GM12864 (cell line): ENCODE measurements at regions not wholly inside any gene's neighbourhood (a gene's known extent, or its start where the extent isn't known, plus 50 kb on each side); places are given as distances from the start of the nearest gene placed in this dataset.

Experiments
- DNase-seq: peaks from one replicate; pipeline ENCODE4 v3.0.0-alpha.2; 2011; ENCODE audit warnings: low read depth
- H3K4me3 ChIP-seq: 2 replicates; pipeline ENCODE4 v1.5.1; 2011; ENCODE audit warnings: mild to moderate bottlenecking, low read depth, low read length, control low read depth
- CTCF ChIP-seq: IDR thresholded peaks from 2 replicates; pipeline ENCODE4 v1.5.1; 2011; ENCODE audit warnings: low read depth, mild to moderate bottlenecking, moderate library complexity, low read length, control low read depth, inconsistent platforms; ENCODE audit errors: missing control alignments

- H3K4me3 ChIP-seq: no peak overlapping the region
- no peak for DNase-seq
- TF ChIP-seq CTCF: no peak
These were observed 427.5 kb downstream of the METTL15 start for GRCh38 chr11:28535677-28536076.

- TF ChIP-seq CTCF: no peak
- peak; percentile 2 for DNase-seq
- H3K4me3 ChIP-seq: no peak overlapping the region
These were observed 421.6 kb downstream of the METTL15 start for GRCh38 chr11:28529540-28530410.

GRCh38 chr11:28529046-28529445, 420.9 kb downstream of the METTL15 start:
- DNase-seq: no peak
- TF ChIP-seq CTCF: no peak
- no peak overlapping the region for H3K4me3 ChIP-seq

- no peak for TF ChIP-seq CTCF
- no peak for DNase-seq
- no peak overlapping the region for H3K4me3 ChIP-seq
These were observed 420.0 kb downstream of the METTL15 start for GRCh38 chr11:28528217-28528616.

GRCh38 chr11:28526406-28526751, 418.2 kb downstream of the METTL15 start:
- H3K4me3 ChIP-seq: no peak overlapping the region
- TF ChIP-seq CTCF: no peak
- DNase-seq: no peak

GRCh38 chr11:28525636-28526405, 417.6 kb downstream of the METTL15 start:
- no peak for TF ChIP-seq CTCF
- H3K4me3 ChIP-seq: no peak overlapping the region
- DNase-seq: no peak
